ENCODE measurements at regions not wholly inside any gene's neighbourhood (a gene's known extent, or its start where the extent isn't known, plus 50 kb on each side); places are given as distances from the start of the nearest gene placed in this dataset.

GRCh38 chr10:9297580-9297979, 1243.1 kb downstream of the GATA3 start:
- Histone ChIP-seq H3K27me3 (ENCODE audit: control insufficient read depth, insufficient read depth, low read length) (no peaks in the 10 kb centered on the region), H3K4me3 (ENCODE audit: low read length in 3 of 3) (no peak overlapping the region), H3K9me3 (ENCODE audit: control insufficient read depth in 2 of 3, insufficient read depth in 1 of 3, low read length in 3 of 3) (no peaks in the 10 kb centered on the region), H3K27ac (ENCODE audit: low read depth in 2 of 2, low read length in 2 of 2) (no peak overlapping the region), H3K9ac (ENCODE audit: low read length in 3 of 3) (no peak overlapping the region), H3K4me1 (ENCODE audit: control insufficient read depth in 2 of 3, insufficient read depth in 2 of 3, low read depth in 1 of 3, low read length in 3 of 3) (no peaks in the 10 kb centered on the region), H3K36me3 (ENCODE audit: control insufficient read depth in 2 of 3, insufficient read depth in 3 of 3, low read length in 3 of 3) (no peaks in the 10 kb centered on the region)
- no peak for FAIRE-seq
- no peak for TF ChIP-seq CTCF (IDR thresholded peaks at IDR 0.05; ENCODE audit: borderline replicate concordance, extremely low read depth, insufficient read depth)
- no peak for DNase-seq
- intact Hi-C loops (cut with DNase I), result no loop called here

GRCh38 chr10:9299966-9300365, 1245.5 kb downstream of the GATA3 start:
- FAIRE-seq (no peak), DNase-seq (no peak)
- H3K9ac ChIP-seq (ENCODE audit: low read length in 3 of 3), result no peak overlapping the region
- intact Hi-C loops (cut with DNase I), result no loop called here
- H3K4me3 ChIP-seq (ENCODE audit: low read length in 3 of 3), result no peak overlapping the region
- H3K4me1 ChIP-seq (ENCODE audit: control insufficient read depth in 2 of 3, insufficient read depth in 2 of 3, low read depth in 1 of 3, low read length in 3 of 3), result no peaks in the 10 kb centered on the region
- H3K27ac ChIP-seq (ENCODE audit: low read depth in 2 of 2, low read length in 2 of 2), result no peak overlapping the region
- H3K27me3 ChIP-seq (ENCODE audit: control insufficient read depth, insufficient read depth, low read length), result no peaks in the 10 kb centered on the region
- H3K36me3 ChIP-seq (ENCODE audit: control insufficient read depth in 2 of 3, insufficient read depth in 3 of 3, low read length in 3 of 3), result no peaks in the 10 kb centered on the region
- TF ChIP-seq CTCF (IDR thresholded peaks at IDR 0.05; ENCODE audit: borderline replicate concordance, extremely low read depth, insufficient read depth), result no peak
- H3K9me3 ChIP-seq (ENCODE audit: control insufficient read depth in 2 of 3, insufficient read depth in 1 of 3, low read length in 3 of 3), result no peaks in the 10 kb centered on the region

- DNase-seq, result peak in 2 of 5 donors; percentile 33 to 43
- TF ChIP-seq CTCF (IDR thresholded peaks at IDR 0.05; ENCODE audit: borderline replicate concordance, extremely low read depth, insufficient read depth), result peak; percentile 8
- H3K4me3 ChIP-seq (ENCODE audit: low read length in 3 of 3), result no peak overlapping the region
- no peaks in the 10 kb centered on the region for H3K27me3 ChIP-seq (ENCODE audit: control insufficient read depth, insufficient read depth, low read length)
- no peak overlapping the region for H3K27ac ChIP-seq (ENCODE audit: low read depth in 2 of 2, low read length in 2 of 2)
- H3K4me1 ChIP-seq (ENCODE audit: control insufficient read depth in 2 of 3, insufficient read depth in 2 of 3, low read depth in 1 of 3, low read length in 3 of 3), result no peaks in the 10 kb centered on the region
- peak; percentile 19 for FAIRE-seq
- no peaks in the 10 kb centered on the region for H3K9me3 ChIP-seq (ENCODE audit: control insufficient read depth in 2 of 3, insufficient read depth in 1 of 3, low read length in 3 of 3)
- no peak overlapping the region for H3K9ac ChIP-seq (ENCODE audit: low read length in 3 of 3)
- intact Hi-C loops (cut with DNase I), result no loop called here
- H3K36me3 ChIP-seq (ENCODE audit: control insufficient read depth in 2 of 3, insufficient read depth in 3 of 3, low read length in 3 of 3), result no peaks in the 10 kb centered on the region
These were observed 1246.7 kb downstream of the GATA3 start for GRCh38 chr10:9301148-9301547.

- intact Hi-C loops (cut with DNase I), result no loop called here
- Histone ChIP-seq H3K4me1 (ENCODE audit: control insufficient read depth in 2 of 3, insufficient read depth in 2 of 3, low read depth in 1 of 3, low read length in 3 of 3) (no peaks in the 10 kb centered on the region), H3K4me3 (ENCODE audit: low read length in 3 of 3) (no peak overlapping the region), H3K9me3 (ENCODE audit: control insufficient read depth in 2 of 3, insufficient read depth in 1 of 3, low read length in 3 of 3) (no peaks in the 10 kb centered on the region), H3K27ac (ENCODE audit: low read depth in 2 of 2, low read length in 2 of 2) (no peak overlapping the region), H3K27me3 (ENCODE audit: control insufficient read depth, insufficient read depth, low read length) (no peaks in the 10 kb centered on the region), H3K36me3 (ENCODE audit: control insufficient read depth in 2 of 3, insufficient read depth in 3 of 3, low read length in 3 of 3) (no peaks in the 10 kb centered on the region), H3K9ac (ENCODE audit: low read length in 3 of 3) (no peak overlapping the region)
- FAIRE-seq (no peak), DNase-seq (peak in 1 of 5 donors; percentile 14)
- TF ChIP-seq CTCF (IDR thresholded peaks at IDR 0.05; ENCODE audit: borderline replicate concordance, extremely low read depth, insufficient read depth), result no peak
These were observed 1247.1 kb downstream of the GATA3 start for GRCh38 chr10:9301554-9301953.

All from kidney (tissue), 13 donors.